Effector memory CD4-positive, alpha-beta T cell (primary cell): ENCODE measurements at regions not wholly inside any gene's neighbourhood (a gene's known extent, or its start where the extent isn't known, plus 50 kb on each side); places are given as distances from the start of the nearest gene placed in this dataset.

Source experiments
- DNase-seq, 3 donors: peaks; one replicate each; pipeline ENCODE4 v3.0.0-alpha.2; 2020
- H3K27ac ChIP-seq: 2 replicates; pipeline ENCODE4 v1.7.0; 2013; ENCODE audit warnings: mild to moderate bottlenecking, low read length, moderate library complexity; ENCODE audit not compliant: insufficient read depth, poor library complexity, severe bottlenecking
- H3K27me3 ChIP-seq: replicated peaks from 2 replicates; pipeline ENCODE4 v1.7.0; 2013; ENCODE audit warnings: mild to moderate bottlenecking, low read length; ENCODE audit not compliant: insufficient read depth, control insufficient read depth, poor library complexity, severe bottlenecking
- H3K36me3 ChIP-seq: 2 replicates; pipeline ENCODE4 v1.7.0; 2013; ENCODE audit warnings: mild to moderate bottlenecking, low read length, moderate library complexity; ENCODE audit not compliant: control insufficient read depth, insufficient read depth
- H3K4me1 ChIP-seq: 2 replicates; pipeline ENCODE4 v1.7.0; 2013; ENCODE audit warnings: low read length, mild to moderate bottlenecking; ENCODE audit not compliant: control insufficient read depth, insufficient read depth, poor library complexity, severe bottlenecking
- H3K4me3 ChIP-seq: 2 replicates; pipeline ENCODE4 v1.7.0; 2013; ENCODE audit warnings: low read length, low read depth, mild to moderate bottlenecking; ENCODE audit not compliant: insufficient read depth, poor library complexity, severe bottlenecking
- H3K9me3 ChIP-seq: 2 replicates; pipeline ENCODE4 v1.7.0; 2013; ENCODE audit warnings: mild to moderate bottlenecking, low read length, moderate library complexity; ENCODE audit not compliant: control insufficient read depth

GRCh38 chr2:225937625-225938187 lies 538.2 kb downstream of the NYAP2 start:
- Histone ChIP-seq H3K9me3 (no peaks in the 10 kb centered on the region), H3K27ac (no peak overlapping the region), H3K4me1 (no peaks in the 10 kb centered on the region), H3K27me3 (no peaks in the 10 kb centered on the region), H3K4me3 (no peak overlapping the region), H3K36me3 (no peaks in the 10 kb centered on the region)
- no peak for DNase-seq

- no peak overlapping the region for H3K27ac ChIP-seq
- H3K36me3 ChIP-seq: no peaks in the 10 kb centered on the region
- DNase-seq: no peak
- no peaks in the 10 kb centered on the region for H3K4me1 ChIP-seq
- H3K27me3 ChIP-seq: no peaks in the 10 kb centered on the region
- H3K9me3 ChIP-seq: no peaks in the 10 kb centered on the region
- H3K4me3 ChIP-seq: no peak overlapping the region
These were observed 533.4 kb downstream of the NYAP2 start for GRCh38 chr2:225932811-225933413.

GRCh38 chr2:225930687-225931086 lies 531.2 kb downstream of the NYAP2 start:
- H3K4me1 ChIP-seq: no peaks in the 10 kb centered on the region
- no peak overlapping the region for H3K4me3 ChIP-seq
- H3K27ac ChIP-seq: no peak overlapping the region
- no peaks in the 10 kb centered on the region for H3K9me3 ChIP-seq
- no peaks in the 10 kb centered on the region for H3K27me3 ChIP-seq
- no peaks in the 10 kb centered on the region for H3K36me3 ChIP-seq
- no peak for DNase-seq

- no peaks in the 10 kb centered on the region for H3K4me1 ChIP-seq
- no peaks in the 10 kb centered on the region for H3K27me3 ChIP-seq
- DNase-seq: no peak
- no peak overlapping the region for H3K27ac ChIP-seq
- no peak overlapping the region for H3K4me3 ChIP-seq
- H3K9me3 ChIP-seq: no peaks in the 10 kb centered on the region
- no peaks in the 10 kb centered on the region for H3K36me3 ChIP-seq
These were observed 521.2 kb downstream of the NYAP2 start for GRCh38 chr2:225920621-225921220.

- Histone ChIP-seq H3K36me3 (no peaks in the 10 kb centered on the region), H3K27ac (no peak overlapping the region), H3K27me3 (no peaks in the 10 kb centered on the region), H3K4me3 (no peak overlapping the region), H3K4me1 (no peaks in the 10 kb centered on the region), H3K9me3 (no peaks in the 10 kb centered on the region)
- DNase-seq: no peak
These were observed 517.2 kb downstream of the NYAP2 start for GRCh38 chr2:225916692-225917091.

- Histone ChIP-seq H3K4me3 (no peak overlapping the region), H3K36me3 (no peaks in the 10 kb centered on the region), H3K27me3 (no peaks in the 10 kb centered on the region), H3K4me1 (no peaks in the 10 kb centered on the region), H3K27ac (no peak overlapping the region), H3K9me3 (no peaks in the 10 kb centered on the region)
- DNase-seq: no peak
These were observed 511.5 kb downstream of the NYAP2 start for GRCh38 chr2:225911019-225911418.

GRCh38 chr2:225895126-225895525 lies 495.6 kb downstream of the NYAP2 start:
- no peak for DNase-seq
- H3K4me1 ChIP-seq: no peaks in the 10 kb centered on the region
- no peak overlapping the region for H3K27ac ChIP-seq
- H3K9me3 ChIP-seq: no peaks in the 10 kb centered on the region
- H3K27me3 ChIP-seq: no peaks in the 10 kb centered on the region
- H3K4me3 ChIP-seq: no peak overlapping the region
- no peaks in the 10 kb centered on the region for H3K36me3 ChIP-seq

- Histone ChIP-seq H3K4me3 (no peak overlapping the region), H3K4me1 (no peaks in the 10 kb centered on the region), H3K36me3 (no peaks in the 10 kb centered on the region), H3K27me3 (no peaks in the 10 kb centered on the region), H3K9me3 (no peaks in the 10 kb centered on the region), H3K27ac (no peak overlapping the region)
- no peak for DNase-seq
These were observed 494.9 kb downstream of the NYAP2 start for GRCh38 chr2:225894236-225894980.

GRCh38 chr2:225893151-225893550 lies 493.6 kb downstream of the NYAP2 start:
- Histone ChIP-seq H3K9me3 (no peaks in the 10 kb centered on the region), H3K27ac (no peak overlapping the region), H3K27me3 (no peaks in the 10 kb centered on the region), H3K4me3 (no peak overlapping the region), H3K36me3 (no peaks in the 10 kb centered on the region), H3K4me1 (no peaks in the 10 kb centered on the region)
- no peak for DNase-seq

- DNase-seq: no peak
- H3K9me3 ChIP-seq: no peaks in the 10 kb centered on the region
- no peaks in the 10 kb centered on the region for H3K36me3 ChIP-seq
- H3K4me3 ChIP-seq: no peak overlapping the region
- no peak overlapping the region for H3K27ac ChIP-seq
- no peaks in the 10 kb centered on the region for H3K4me1 ChIP-seq
- no peaks in the 10 kb centered on the region for H3K27me3 ChIP-seq
These were observed 492.3 kb downstream of the NYAP2 start for GRCh38 chr2:225891771-225892170.
